ENCODE measurements at regions not wholly inside any gene's neighbourhood (a gene's known extent, or its start where the extent isn't known, plus 50 kb on each side); places are given as distances from the start of the nearest gene placed in this dataset.

- no peak overlapping the region for H3K4me3 ChIP-seq (ENCODE audit: insufficient read depth in 1 of 2, low read depth in 1 of 2, low read length in 2 of 2)
- no peak overlapping the region for H2BK5ac ChIP-seq (ENCODE audit: low read depth, low read length, poor library complexity, severe bottlenecking)
- no peaks in the 10 kb centered on the region for H3K79me1 ChIP-seq (replicated peaks; ENCODE audit: low read length, poor library complexity, severe bottlenecking)
- H3K4me2 ChIP-seq (ENCODE audit: low read length, poor library complexity, severe bottlenecking): no peak overlapping the region
- H3K9ac ChIP-seq (ENCODE audit: low read length): no peak overlapping the region
- no peak overlapping the region for H3K27ac ChIP-seq (ENCODE audit: low read length, poor library complexity, severe bottlenecking)
- DNase-seq: no peak
- no peak overlapping the region for H2AK5ac ChIP-seq (ENCODE audit: low read length, severe bottlenecking)
- no peak overlapping the region for H3K18ac ChIP-seq (ENCODE audit: low read depth in 1 of 2, low read length in 2 of 2)
- no peak overlapping the region for H3K14ac ChIP-seq (ENCODE audit: low read length in 2 of 2)
- no peak overlapping the region for H2BK120ac ChIP-seq (ENCODE audit: low read depth, low read length)
- peaks cover 0 to 11% of the 10 kb centered on the region in 2 experiments for H3K27me3 ChIP-seq (ENCODE audit: control insufficient read depth in 1 of 2, insufficient read depth in 1 of 2, low read length in 2 of 2)
- H3K4ac ChIP-seq (ENCODE audit: low read depth in 1 of 2, low read length in 2 of 2): no peak overlapping the region
- no peaks in the 10 kb centered on the region for H3K36me3 ChIP-seq (ENCODE audit: control insufficient read depth in 1 of 2, insufficient read depth in 2 of 2, low read depth in 1 of 2, low read length in 2 of 2)
- H4K91ac ChIP-seq (ENCODE audit: low read length): no peak overlapping the region
- H4K8ac ChIP-seq (ENCODE audit: low read length): no peak overlapping the region
- H2AFZ ChIP-seq (ENCODE audit: low read depth, low read length): no peak overlapping the region
- H3K23ac ChIP-seq (ENCODE audit: low read length in 2 of 2): no peak overlapping the region
- no peak overlapping the region for H2BK15ac ChIP-seq (ENCODE audit: low read depth, poor library complexity, severe bottlenecking)
- H2BK12ac ChIP-seq (ENCODE audit: low read length in 2 of 2): no peak overlapping the region
- WGBS: 80% methylated on average over 5 of the region's 6 CpGs
- no peaks in the 10 kb centered on the region for H3K4me1 ChIP-seq (ENCODE audit: control insufficient read depth, insufficient read depth, low read depth, low read length)
- no peaks in the 10 kb centered on the region for H3K9me3 ChIP-seq (ENCODE audit: control insufficient read depth, low read length)
Observed at GRCh38 chr7:32415519-32415918, 74.7 kb downstream of the LSM5 start.

- no peak overlapping the region for H2BK12ac ChIP-seq (ENCODE audit: low read length in 2 of 2)
- no peak overlapping the region for H3K4ac ChIP-seq (ENCODE audit: low read depth in 1 of 2, low read length in 2 of 2)
- no peak overlapping the region for H4K8ac ChIP-seq (ENCODE audit: low read length)
- no peaks in the 10 kb centered on the region for H3K36me3 ChIP-seq (ENCODE audit: control insufficient read depth in 1 of 2, insufficient read depth in 2 of 2, low read depth in 1 of 2, low read length in 2 of 2)
- WGBS: 49% methylated on average over 2 of the region's 4 CpGs
- no peak overlapping the region for H2BK5ac ChIP-seq (ENCODE audit: low read depth, low read length, poor library complexity, severe bottlenecking)
- H3K27me3 ChIP-seq (ENCODE audit: control insufficient read depth in 1 of 2, insufficient read depth in 1 of 2, low read length in 2 of 2): peaks cover 0 to 4% of the 10 kb centered on the region in 2 experiments
- H3K4me3 ChIP-seq (ENCODE audit: insufficient read depth in 1 of 2, low read depth in 1 of 2, low read length in 2 of 2): no peak overlapping the region
- H3K4me1 ChIP-seq (ENCODE audit: control insufficient read depth, insufficient read depth, low read depth, low read length): no peaks in the 10 kb centered on the region
- H2AK5ac ChIP-seq (ENCODE audit: low read length, severe bottlenecking): no peak overlapping the region
- no peaks in the 10 kb centered on the region for H3K9me3 ChIP-seq (ENCODE audit: control insufficient read depth, low read length)
- no peak overlapping the region for H3K23ac ChIP-seq (ENCODE audit: low read length in 2 of 2)
- no peak for DNase-seq
- no peak overlapping the region for H3K4me2 ChIP-seq (ENCODE audit: low read length, poor library complexity, severe bottlenecking)
- no peak overlapping the region for H3K9ac ChIP-seq (ENCODE audit: low read length)
- H3K18ac ChIP-seq (ENCODE audit: low read depth in 1 of 2, low read length in 2 of 2): no peak overlapping the region
- no peak overlapping the region for H3K27ac ChIP-seq (ENCODE audit: low read length, poor library complexity, severe bottlenecking)
- H2BK120ac ChIP-seq (ENCODE audit: low read depth, low read length): no peak overlapping the region
- H3K79me1 ChIP-seq (replicated peaks; ENCODE audit: low read length, poor library complexity, severe bottlenecking): no peaks in the 10 kb centered on the region
- H3K14ac ChIP-seq (ENCODE audit: low read length in 2 of 2): no peak overlapping the region
- no peak overlapping the region for H4K91ac ChIP-seq (ENCODE audit: low read length)
- H2AFZ ChIP-seq (ENCODE audit: low read depth, low read length): no peak overlapping the region
- no peak overlapping the region for H2BK15ac ChIP-seq (ENCODE audit: low read depth, poor library complexity, severe bottlenecking)
Observed at GRCh38 chr7:32412471-32412870, 77.7 kb downstream of the LSM5 start.

GRCh38 chr7:32410545-32410944 is 79.6 kb downstream of the LSM5 start:
- no peak overlapping the region for H3K9ac ChIP-seq (ENCODE audit: low read length)
- no peak overlapping the region for H2BK15ac ChIP-seq (ENCODE audit: low read depth, poor library complexity, severe bottlenecking)
- no peak overlapping the region for H2AFZ ChIP-seq (ENCODE audit: low read depth, low read length)
- no peaks in the 10 kb centered on the region for H3K36me3 ChIP-seq (ENCODE audit: control insufficient read depth in 1 of 2, insufficient read depth in 2 of 2, low read depth in 1 of 2, low read length in 2 of 2)
- H3K4me1 ChIP-seq (ENCODE audit: control insufficient read depth, insufficient read depth, low read depth, low read length): no peaks in the 10 kb centered on the region
- no peak overlapping the region for H3K23ac ChIP-seq (ENCODE audit: low read length in 2 of 2)
- no peak for DNase-seq
- H2BK12ac ChIP-seq (ENCODE audit: low read length in 2 of 2): no peak overlapping the region
- H4K91ac ChIP-seq (ENCODE audit: low read length): no peak overlapping the region
- H3K4me2 ChIP-seq (ENCODE audit: low read length, poor library complexity, severe bottlenecking): no peak overlapping the region
- no peak overlapping the region for H2BK5ac ChIP-seq (ENCODE audit: low read depth, low read length, poor library complexity, severe bottlenecking)
- H3K9me3 ChIP-seq (ENCODE audit: control insufficient read depth, low read length): no peaks in the 10 kb centered on the region
- H3K27me3 ChIP-seq (ENCODE audit: control insufficient read depth in 1 of 2, insufficient read depth in 1 of 2, low read length in 2 of 2): peaks cover 0 to 4% of the 10 kb centered on the region in 2 experiments
- no peak overlapping the region for H2AK5ac ChIP-seq (ENCODE audit: low read length, severe bottlenecking)
- no peak overlapping the region for H3K18ac ChIP-seq (ENCODE audit: low read depth in 1 of 2, low read length in 2 of 2)
- no peaks in the 10 kb centered on the region for H3K79me1 ChIP-seq (replicated peaks; ENCODE audit: low read length, poor library complexity, severe bottlenecking)
- no peak overlapping the region for H3K4me3 ChIP-seq (ENCODE audit: insufficient read depth in 1 of 2, low read depth in 1 of 2, low read length in 2 of 2)
- WGBS: 92% methylated on average over 2 of the region's 2 CpGs
- no peak overlapping the region for H3K14ac ChIP-seq (ENCODE audit: low read length in 2 of 2)
- no peak overlapping the region for H3K27ac ChIP-seq (ENCODE audit: low read length, poor library complexity, severe bottlenecking)
- no peak overlapping the region for H4K8ac ChIP-seq (ENCODE audit: low read length)
- H3K4ac ChIP-seq (ENCODE audit: low read depth in 1 of 2, low read length in 2 of 2): no peak overlapping the region
- H2BK120ac ChIP-seq (ENCODE audit: low read depth, low read length): no peak overlapping the region

GRCh38 chr7:32406386-32406785 is 83.8 kb downstream of the LSM5 start:
- Histone ChIP-seq H3K23ac (ENCODE audit: low read length in 2 of 2) (peak overlapping the region in 1 of 2 experiments; percentile 50), H2BK120ac (ENCODE audit: low read depth, low read length) (no peak overlapping the region), H4K91ac (ENCODE audit: low read length) (no peak overlapping the region), H3K9ac (ENCODE audit: low read length) (no peak overlapping the region), H3K27ac (ENCODE audit: low read length, poor library complexity, severe bottlenecking) (no peak overlapping the region), H3K14ac (ENCODE audit: low read length in 2 of 2) (no peak overlapping the region), H2BK15ac (ENCODE audit: low read depth, poor library complexity, severe bottlenecking) (no peak overlapping the region), H3K4ac (ENCODE audit: low read depth in 1 of 2, low read length in 2 of 2) (no peak overlapping the region), H3K4me1 (ENCODE audit: control insufficient read depth, insufficient read depth, low read depth, low read length) (no peaks in the 10 kb centered on the region), H2BK5ac (ENCODE audit: low read depth, low read length, poor library complexity, severe bottlenecking) (no peak overlapping the region), H2BK12ac (ENCODE audit: low read length in 2 of 2) (no peak overlapping the region), H3K4me2 (ENCODE audit: low read length, poor library complexity, severe bottlenecking) (no peak overlapping the region), H2AFZ (ENCODE audit: low read depth, low read length) (no peak overlapping the region), H3K36me3 (ENCODE audit: control insufficient read depth in 1 of 2, insufficient read depth in 2 of 2, low read depth in 1 of 2, low read length in 2 of 2) (no peaks in the 10 kb centered on the region), H3K27me3 (ENCODE audit: control insufficient read depth in 1 of 2, insufficient read depth in 1 of 2, low read length in 2 of 2) (peaks cover 0 to 4% of the 10 kb centered on the region in 2 experiments), H3K4me3 (ENCODE audit: insufficient read depth in 1 of 2, low read depth in 1 of 2, low read length in 2 of 2) (no peak overlapping the region), H3K79me1 (replicated peaks; ENCODE audit: low read length, poor library complexity, severe bottlenecking) (no peaks in the 10 kb centered on the region), H3K9me3 (ENCODE audit: control insufficient read depth, low read length) (no peaks in the 10 kb centered on the region), H2AK5ac (ENCODE audit: low read length, severe bottlenecking) (no peak overlapping the region), H4K8ac (ENCODE audit: low read length) (no peak overlapping the region), H3K18ac (ENCODE audit: low read depth in 1 of 2, low read length in 2 of 2) (no peak overlapping the region)
- no peak for DNase-seq
- WGBS: no CpG with 5 or more reads among the region's 1 CpG
